Stimulated activated CD4-positive, alpha-beta T cell treated with anti-CD3 and anti-CD28 coated beads, Interleukin-4, amount 100 ng/mL, for 24 hours (primary cell): ENCODE measurements at regions not wholly inside any gene's neighbourhood (a gene's known extent, or its start where the extent isn't known, plus 50 kb on each side); places are given as distances from the start of the nearest gene placed in this dataset.
"Not testable (repeated sequence)": the region's sequence is repeated elsewhere in the genome, so short reads cannot be mapped to it uniquely, and the experiment has no call there.

Source experiments
- DNase-seq: peaks from one replicate; pipeline ENCODE4 v3.0.0-alpha.2; 2020

- no peak for DNase-seq
Observed at GRCh38 chr22:27594020-27594419, 207.5 kb downstream of the MN1 start.

GRCh38 chr22:27594474-27595134, 207.0 kb downstream of the MN1 start:
- DNase-seq = no peak

- DNase-seq = no peak
Observed at GRCh38 chr22:27596133-27596870, 205.3 kb downstream of the MN1 start.

- DNase-seq = no peak
Observed at GRCh38 chr22:27597703-27598444, 203.7 kb downstream of the MN1 start.

GRCh38 chr22:27598792-27599191, 202.8 kb downstream of the MN1 start:
- no peak for DNase-seq

- no peak for DNase-seq
Observed at GRCh38 chr22:27601195-27601594, 200.4 kb downstream of the MN1 start.

- no peak for DNase-seq
Observed at GRCh38 chr22:27602390-27602789, 199.2 kb downstream of the MN1 start.

GRCh38 chr22:27603111-27603799, 198.3 kb downstream of the MN1 start:
- DNase-seq = no peak

- DNase-seq = no peak
Observed at GRCh38 chr22:27603800-27604144, 197.8 kb downstream of the MN1 start.

GRCh38 chr22:27605390-27605789, 196.2 kb downstream of the MN1 start:
- no peak for DNase-seq

GRCh38 chr22:27607750-27608149, 193.8 kb downstream of the MN1 start:
- not testable (repeated sequence) for DNase-seq

GRCh38 chr22:27609451-27609888, 192.1 kb downstream of the MN1 start:
- DNase-seq = no peak

GRCh38 chr22:27610164-27610563, 191.4 kb downstream of the MN1 start:
- DNase-seq = not testable (repeated sequence)

- no peak for DNase-seq
Observed at GRCh38 chr22:27610863-27611786, 190.4 kb downstream of the MN1 start.

- DNase-seq = no peak
Observed at GRCh38 chr22:27612115-27612514, 189.4 kb downstream of the MN1 start.

GRCh38 chr22:27613099-27614005, 188.2 kb downstream of the MN1 start:
- DNase-seq = no peak

GRCh38 chr22:27614006-27614649, 187.4 kb downstream of the MN1 start:
- DNase-seq = no peak

GRCh38 chr22:27614650-27615007, 186.9 kb downstream of the MN1 start:
- no peak for DNase-seq

- no peak for DNase-seq
Observed at GRCh38 chr22:27615408-27615807, 186.1 kb downstream of the MN1 start.

GRCh38 chr22:27616033-27616432, 185.5 kb downstream of the MN1 start:
- DNase-seq = no peak
